Amniotic stem cell (primary cell): ENCODE measurements at regions not wholly inside any gene's neighbourhood (a gene's known extent, or its start where the extent isn't known, plus 50 kb on each side); places are given as distances from the start of the nearest gene placed in this dataset.
A peak's percentile ranks its signal among the peaks of the same experiment; 100 is the strongest.

Experiments used
- DNase-seq: peaks from one replicate; lab custom pipeline; 2025; lab: John Stamatoyannopoulos, UW

DNA sequence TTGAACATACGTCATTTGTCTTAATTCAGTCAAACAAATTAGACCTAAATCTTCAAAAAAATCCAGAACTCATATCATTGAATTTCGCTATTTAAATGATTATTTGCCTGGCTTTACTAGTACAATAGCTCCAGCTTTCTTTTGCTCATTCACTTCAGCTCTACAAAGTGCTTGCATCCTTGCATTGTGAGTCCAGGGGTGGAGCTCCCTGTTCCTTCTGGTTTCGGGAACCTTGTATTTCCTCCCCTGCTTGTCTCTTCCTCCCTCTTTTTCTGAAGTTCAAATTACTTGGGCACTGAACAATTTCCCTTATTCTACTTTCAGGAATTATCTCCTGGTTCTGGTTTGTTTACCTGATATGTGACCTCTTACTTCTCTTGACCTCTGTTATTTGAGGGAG is 58.1 kb upstream of the KITLG start:
- no peak for DNase-seq

DNA sequence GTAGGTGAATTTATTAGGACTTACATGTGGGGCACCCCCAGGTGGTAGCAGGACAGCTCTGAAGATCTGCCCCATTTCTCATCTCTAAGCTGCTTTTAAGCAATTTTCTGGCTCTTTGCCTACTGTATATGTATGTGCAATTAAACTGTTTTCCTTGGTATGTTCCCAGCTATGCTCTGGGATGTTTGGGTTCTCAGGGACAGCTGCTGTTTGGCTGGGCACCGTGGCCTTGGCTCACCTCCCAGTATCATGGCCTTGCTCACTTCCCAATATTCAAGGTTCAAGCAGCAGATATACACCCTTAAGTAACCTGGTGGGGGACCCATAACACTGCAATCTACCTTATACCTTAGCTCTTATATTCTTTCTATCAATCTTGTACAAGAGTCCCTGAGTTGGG is 53.7 kb upstream of the KITLG start:
- no peak for DNase-seq

DNA sequence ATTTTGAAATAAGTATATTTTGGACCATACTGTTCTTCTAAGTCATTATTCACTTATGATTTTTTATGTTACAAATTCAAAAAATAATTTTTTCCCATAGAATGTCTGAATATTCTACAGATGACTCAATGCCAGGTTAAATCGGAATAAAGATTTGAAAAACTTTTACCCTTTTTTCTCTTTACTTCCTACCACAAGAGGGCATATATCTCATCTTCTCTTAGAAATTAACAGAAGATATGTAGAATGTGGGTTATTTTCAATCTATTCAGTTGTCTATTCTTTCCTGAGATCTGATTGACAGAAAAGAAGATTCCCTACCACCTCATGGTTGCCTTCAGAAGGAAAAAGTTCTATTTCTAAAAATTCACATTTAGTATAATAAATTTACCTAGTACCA is 53.0 kb upstream of the KITLG start:
- peak; percentile 7 for DNase-seq

DNA sequence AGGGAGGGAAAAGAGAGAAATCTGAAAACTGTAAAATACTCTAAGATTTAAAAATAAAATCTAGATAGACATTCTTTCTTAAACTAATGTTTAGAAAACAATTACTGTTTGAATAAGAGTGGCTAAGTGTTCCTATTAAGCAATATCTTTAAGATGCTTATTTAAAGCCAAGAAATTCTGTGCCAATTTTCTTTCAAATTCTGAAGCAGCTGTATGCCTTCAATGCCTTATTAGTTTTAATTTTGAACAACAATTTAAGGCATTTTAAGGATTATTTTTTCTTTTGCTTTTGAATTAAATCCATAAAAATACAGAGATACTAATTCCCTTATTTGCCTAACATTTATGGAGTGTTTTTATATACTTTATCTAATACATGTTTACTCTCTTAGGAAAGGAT is 50.3 kb upstream of the KITLG start:
- no peak for DNase-seq
